Skeletal muscle tissue (tissue), 3 donors: ENCODE measurements at regions not wholly inside any gene's neighbourhood (a gene's known extent, or its start where the extent isn't known, plus 50 kb on each side); places are given as distances from the start of the nearest gene placed in this dataset.
"Not testable (repeated sequence)": the region's sequence is repeated elsewhere in the genome, so short reads cannot be mapped to it uniquely, and the experiment has no call there.

Experiments used
- H3K27ac ChIP-seq: one replicate; pipeline ENCODE4 v1.7.0; 2013; ENCODE audit warnings: mild to moderate bottlenecking, low read depth, low read length, inconsistent platforms
- H3K27me3 ChIP-seq, 3 donors: one replicate each; pipeline ENCODE4 v1.7.0; 2013; ENCODE audit warnings: low read length in 3 of 3; ENCODE audit not compliant: control insufficient read depth in 3 of 3, insufficient read depth in 3 of 3
- H3K36me3 ChIP-seq, 3 donors: one replicate each; pipeline ENCODE4 v1.7.0; 2013; ENCODE audit warnings: low read length in 3 of 3; ENCODE audit not compliant: control insufficient read depth in 3 of 3, insufficient read depth in 3 of 3
- H3K4me1 ChIP-seq, 3 donors: one replicate each; pipeline ENCODE4 v1.7.0; 2013; ENCODE audit warnings: low read length in 3 of 3, mild to moderate bottlenecking in 3 of 3; ENCODE audit not compliant: control insufficient read depth in 3 of 3, insufficient read depth in 3 of 3
- H3K4me3 ChIP-seq, 3 donors: one replicate each; pipeline ENCODE4 v1.7.0; 2013; ENCODE audit warnings: low read length in 3 of 3
- H3K9ac ChIP-seq, 3 donors: one replicate each; pipeline ENCODE4 v1.7.0; 2013; ENCODE audit warnings: low read length in 3 of 3, mild to moderate bottlenecking in 3 of 3, moderate library complexity in 2 of 3, low read depth in 1 of 3
- H3K9me3 ChIP-seq, 3 donors: one replicate each; pipeline ENCODE4 v1.7.0; 2013; ENCODE audit warnings: low read length in 3 of 3; ENCODE audit not compliant: control insufficient read depth in 3 of 3
- donor health status: Osteomylitis.

- Histone ChIP-seq H3K36me3 (no peaks in the 10 kb centered on the region), H3K27ac (no peak overlapping the region), H3K27me3 (no peaks in the 10 kb centered on the region), H3K4me1 (no peaks in the 10 kb centered on the region), H3K4me3 (no peak overlapping the region), H3K9ac (no peak overlapping the region), H3K9me3 (no peaks in the 10 kb centered on the region)
Observed at GRCh38 chr3:74978684-74979083, 364.2 kb upstream of the CNTN3 start.

DNA sequence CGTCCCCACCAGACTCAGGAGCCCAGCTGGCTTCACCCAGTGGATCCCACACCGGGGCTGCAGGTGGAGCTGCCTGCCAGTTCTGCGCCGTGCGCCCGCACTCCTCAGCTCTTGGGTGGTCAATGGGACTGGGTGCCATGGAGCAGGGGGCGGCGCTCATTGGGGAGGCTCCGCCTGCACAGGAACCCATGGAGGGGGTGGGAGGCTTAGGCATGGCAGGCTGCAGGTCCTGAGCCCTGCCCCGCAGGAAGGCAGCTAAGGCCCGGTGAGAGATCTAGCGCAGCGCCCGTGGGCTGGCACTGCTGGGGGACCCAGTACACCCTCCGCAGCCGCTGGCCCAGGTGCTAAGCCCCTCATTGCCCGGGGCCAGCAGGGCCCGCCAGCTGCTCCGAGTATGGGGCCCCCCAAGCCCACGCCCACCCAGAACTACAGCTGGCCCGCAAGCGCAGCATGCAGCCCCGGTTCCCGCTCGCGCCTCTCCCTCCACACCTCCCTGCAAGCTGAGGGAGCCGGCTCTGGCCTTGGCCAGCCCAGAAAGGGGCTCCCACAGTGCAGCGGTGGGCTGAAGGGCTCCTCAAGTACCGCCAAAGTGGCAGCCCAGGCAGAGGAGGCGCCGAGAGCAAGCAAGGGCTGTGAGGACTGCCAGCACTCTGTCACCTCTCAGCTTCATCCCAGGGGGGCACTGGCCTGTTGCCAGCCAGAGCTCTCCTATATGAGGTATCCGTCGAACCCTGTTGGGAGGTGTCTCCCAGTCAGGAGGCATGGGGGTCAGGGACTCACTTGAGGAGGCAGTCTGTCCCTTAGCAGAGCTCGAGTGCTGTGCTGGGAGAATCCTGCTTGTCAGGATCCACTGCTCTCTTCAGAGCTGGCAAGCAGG, 370.8 kb upstream of the CNTN3 start:
- H3K9me3 ChIP-seq, H3K4me3 ChIP-seq, H3K27ac ChIP-seq, H3K4me1 ChIP-seq, H3K27me3 ChIP-seq, H3K9ac ChIP-seq, H3K36me3 ChIP-seq: not testable (repeated sequence)

DNA sequence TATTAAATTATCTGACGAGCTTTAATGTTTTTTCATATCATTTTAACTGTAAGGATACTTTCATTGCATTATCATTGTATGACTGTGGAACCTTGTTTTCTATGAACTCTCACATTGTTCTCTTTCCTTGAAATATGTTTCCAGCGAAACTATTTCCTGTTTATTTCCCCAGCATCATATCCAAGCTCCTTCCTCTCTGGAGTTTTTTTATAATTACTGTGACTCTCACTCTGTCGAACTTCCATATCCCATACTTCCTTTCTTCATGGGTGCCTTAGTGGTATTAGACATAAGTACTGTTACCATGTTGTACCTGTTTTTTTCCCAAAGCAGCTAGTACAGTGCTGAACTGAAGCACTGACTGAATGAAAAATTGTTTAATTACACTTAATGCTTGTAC, 373.6 kb upstream of the CNTN3 start:
- H3K36me3 ChIP-seq: no peaks in the 10 kb centered on the region
- H3K4me3 ChIP-seq: no peak overlapping the region
- no peaks in the 10 kb centered on the region for H3K9me3 ChIP-seq
- no peaks in the 10 kb centered on the region for H3K4me1 ChIP-seq
- no peaks in the 10 kb centered on the region for H3K27me3 ChIP-seq
- no peak overlapping the region for H3K27ac ChIP-seq
- H3K9ac ChIP-seq: no peak overlapping the region

DNA sequence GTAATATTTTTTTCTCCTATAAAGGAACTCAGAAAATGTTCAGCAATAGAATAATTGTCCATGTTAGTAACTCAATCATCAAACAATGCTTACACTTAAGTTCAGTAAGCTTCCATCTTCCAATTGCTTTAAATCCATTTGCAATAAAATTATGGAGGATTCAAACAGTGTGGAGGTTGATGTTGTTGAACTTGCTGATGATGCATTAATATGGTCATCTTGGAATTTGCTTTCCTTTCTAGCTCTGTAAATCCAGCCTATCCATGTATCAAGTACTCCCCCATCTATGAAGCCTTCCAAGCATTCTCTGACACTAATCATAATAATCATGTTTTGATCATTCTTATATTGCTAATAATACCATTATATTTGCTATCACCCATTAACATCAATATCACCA, 378.4 kb upstream of the CNTN3 start:
- no peaks in the 10 kb centered on the region for H3K9me3 ChIP-seq
- H3K4me3 ChIP-seq: no peak overlapping the region
- H3K4me1 ChIP-seq: no peaks in the 10 kb centered on the region
- H3K27ac ChIP-seq: no peak overlapping the region
- H3K36me3 ChIP-seq: no peaks in the 10 kb centered on the region
- no peak overlapping the region for H3K9ac ChIP-seq
- H3K27me3 ChIP-seq: no peaks in the 10 kb centered on the region

DNA sequence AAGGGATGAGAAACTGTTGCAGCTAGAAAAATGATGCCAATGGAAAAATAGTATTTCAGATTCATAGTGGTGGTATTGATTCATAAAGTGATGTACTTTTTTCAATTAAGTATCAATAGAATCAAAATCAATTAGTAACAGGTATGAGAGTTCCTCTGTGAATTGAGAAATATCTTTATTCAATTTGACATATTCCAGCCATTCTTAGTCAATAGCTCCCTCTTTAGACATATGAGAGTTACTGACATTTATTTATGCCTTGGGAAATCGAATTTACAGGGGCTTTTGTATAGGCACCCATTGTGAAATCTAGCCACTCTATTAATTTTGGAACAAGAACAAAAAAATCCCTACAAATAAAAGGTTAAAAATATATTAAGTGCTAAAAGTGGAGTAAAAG, 386.9 kb upstream of the CNTN3 start:
- H3K27ac ChIP-seq: no peak overlapping the region
- H3K9ac ChIP-seq: no peak overlapping the region
- H3K4me3 ChIP-seq: no peak overlapping the region
- H3K4me1 ChIP-seq: no peaks in the 10 kb centered on the region
- H3K27me3 ChIP-seq: no peaks in the 10 kb centered on the region
- H3K9me3 ChIP-seq: no peaks in the 10 kb centered on the region
- no peaks in the 10 kb centered on the region for H3K36me3 ChIP-seq

GRCh38 chr3:75012791-75013331, 398.4 kb upstream of the CNTN3 start:
- no peak overlapping the region for H3K27ac ChIP-seq
- no peaks in the 10 kb centered on the region for H3K27me3 ChIP-seq
- H3K9ac ChIP-seq: no peak overlapping the region
- H3K36me3 ChIP-seq: no peaks in the 10 kb centered on the region
- no peaks in the 10 kb centered on the region for H3K9me3 ChIP-seq
- H3K4me1 ChIP-seq: no peaks in the 10 kb centered on the region
- no peak overlapping the region for H3K4me3 ChIP-seq

DNA sequence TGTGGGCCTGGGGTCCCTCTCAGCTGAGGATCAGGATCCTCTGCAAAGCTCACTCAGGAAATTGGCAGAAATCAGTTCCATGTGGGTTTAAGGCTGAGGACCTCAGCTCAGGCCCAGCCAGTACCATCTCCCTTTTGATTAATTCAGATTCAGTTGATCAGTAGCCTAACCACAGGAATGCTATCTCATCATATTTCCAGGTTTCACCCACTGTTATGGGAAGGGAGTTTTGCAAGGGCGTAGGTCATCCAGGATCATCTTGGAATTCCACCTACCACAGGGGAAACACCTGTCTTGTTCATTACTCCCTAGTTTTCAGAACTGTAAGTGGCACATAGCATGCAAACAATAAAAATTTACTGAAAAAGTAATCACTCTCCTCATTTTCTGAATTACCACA, 399.5 kb upstream of the CNTN3 start:
- H3K27ac ChIP-seq: no peak overlapping the region
- no peaks in the 10 kb centered on the region for H3K9me3 ChIP-seq
- H3K4me1 ChIP-seq: no peaks in the 10 kb centered on the region
- no peak overlapping the region for H3K9ac ChIP-seq
- H3K36me3 ChIP-seq: no peaks in the 10 kb centered on the region
- H3K4me3 ChIP-seq: no peak overlapping the region
- no peaks in the 10 kb centered on the region for H3K27me3 ChIP-seq

DNA sequence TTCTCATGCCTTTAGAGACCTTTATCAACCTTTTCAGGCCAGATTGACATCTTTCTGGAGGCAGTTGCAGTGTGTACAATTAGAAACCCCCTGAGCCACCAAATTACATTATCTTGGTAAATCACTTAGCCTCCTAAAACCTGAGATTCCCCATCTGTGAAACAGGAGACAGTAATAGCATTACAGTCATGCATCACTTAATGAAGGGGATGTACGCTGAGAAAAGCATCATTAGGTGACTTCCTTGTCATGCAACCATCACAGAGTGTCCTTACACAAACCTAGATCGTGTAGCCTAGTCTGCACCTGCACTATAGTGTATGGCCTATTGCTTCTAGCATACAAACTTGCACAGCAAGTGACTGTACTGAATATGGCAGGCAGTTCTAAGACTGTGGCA, 400.8 kb upstream of the CNTN3 start:
- no peaks in the 10 kb centered on the region for H3K9me3 ChIP-seq
- no peak overlapping the region for H3K4me3 ChIP-seq
- no peak overlapping the region for H3K27ac ChIP-seq
- H3K9ac ChIP-seq: no peak overlapping the region
- no peaks in the 10 kb centered on the region for H3K36me3 ChIP-seq
- no peaks in the 10 kb centered on the region for H3K4me1 ChIP-seq
- H3K27me3 ChIP-seq: no peaks in the 10 kb centered on the region

DNA sequence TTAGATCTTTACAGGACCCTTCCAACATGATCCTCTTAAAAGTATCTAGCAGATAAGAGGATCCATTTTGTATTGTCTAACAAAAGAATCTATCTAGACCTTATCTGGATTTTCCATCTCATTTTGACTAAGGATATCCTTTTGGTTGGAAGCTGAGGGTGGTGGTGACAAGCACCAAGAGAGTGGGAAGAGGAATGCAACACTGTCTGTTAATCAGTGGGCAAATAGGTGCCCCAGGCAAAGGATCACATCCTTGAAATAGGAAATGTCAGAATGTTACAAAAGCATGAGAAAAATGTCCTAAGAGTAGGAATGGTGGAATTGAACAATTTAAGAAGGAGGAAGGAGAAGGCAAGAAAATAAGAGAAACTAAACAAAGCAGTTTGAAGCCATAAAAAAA, 420.7 kb upstream of the CNTN3 start:
- no peaks in the 10 kb centered on the region for H3K27me3 ChIP-seq
- no peak overlapping the region for H3K4me3 ChIP-seq
- H3K9ac ChIP-seq: no peak overlapping the region
- no peaks in the 10 kb centered on the region for H3K4me1 ChIP-seq
- H3K9me3 ChIP-seq: no peaks in the 10 kb centered on the region
- H3K36me3 ChIP-seq: no peaks in the 10 kb centered on the region
- H3K27ac ChIP-seq: no peak overlapping the region

DNA sequence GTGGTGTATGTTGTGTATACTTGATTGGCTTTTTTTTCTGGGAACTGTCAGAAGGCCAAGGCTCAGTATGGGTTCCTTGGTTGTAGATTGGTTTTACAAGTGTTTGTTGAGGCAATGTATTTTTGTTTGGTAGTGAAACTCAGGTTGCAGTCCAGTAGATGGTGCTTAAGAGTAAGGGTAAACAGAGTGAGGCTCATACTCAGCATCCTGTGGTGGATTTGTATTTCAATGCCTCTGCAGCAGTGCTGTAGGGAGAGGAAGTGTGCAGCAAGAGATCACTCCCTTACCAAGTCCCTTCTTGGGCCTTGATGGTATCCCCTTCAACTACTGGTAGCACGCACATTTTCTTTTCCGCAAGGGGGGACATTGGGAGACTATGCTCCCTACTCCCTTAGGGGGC, 428.5 kb upstream of the CNTN3 start:
- Histone ChIP-seq H3K4me3 (no peak overlapping the region), H3K27me3 (no peaks in the 10 kb centered on the region), H3K4me1 (no peaks in the 10 kb centered on the region), H3K9ac (no peak overlapping the region), H3K36me3 (no peaks in the 10 kb centered on the region), H3K27ac (no peak overlapping the region), H3K9me3 (peaks cover 0 to 3% (median 2%) of the 10 kb centered on the region in 3 donors)
